ENCODE measurements at regions not wholly inside any gene's neighbourhood (a gene's known extent, or its start where the extent isn't known, plus 50 kb on each side); places are given as distances from the start of the nearest gene placed in this dataset.

DNA sequence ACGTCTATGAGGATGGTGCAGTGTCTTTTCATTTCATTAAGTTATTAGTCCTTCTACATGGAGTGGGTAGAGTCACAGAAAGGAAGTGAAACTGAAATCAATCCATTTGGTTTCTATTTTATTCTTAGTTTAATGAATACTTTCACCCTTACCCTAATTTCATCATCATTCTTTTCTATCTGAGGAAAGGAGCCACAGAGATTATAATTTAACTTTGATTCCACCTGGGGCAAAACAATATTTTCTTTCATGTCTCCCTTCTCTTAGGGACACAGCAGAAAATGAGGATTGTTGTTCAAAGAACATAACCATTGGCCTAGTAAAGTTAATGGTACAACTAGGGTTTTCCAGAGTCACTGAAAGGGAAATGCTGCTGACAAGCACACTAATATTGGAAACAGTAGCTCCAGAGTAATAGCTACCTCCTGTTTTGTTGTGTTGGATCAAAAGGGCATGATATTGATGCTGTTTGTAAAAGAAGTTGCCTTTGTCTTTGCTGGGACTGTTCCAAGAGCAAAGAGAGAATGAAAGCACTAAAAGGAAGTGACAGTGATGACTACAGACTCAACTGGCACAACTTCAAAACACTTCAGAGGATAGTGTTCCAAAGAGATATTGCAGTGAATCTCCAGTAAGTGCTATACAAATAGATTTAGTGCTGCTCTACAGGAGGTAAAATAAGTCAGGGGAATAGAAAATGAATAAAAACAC lies 247.1 kb upstream of the PITX2 start:
- no peak for TF ChIP-seq BRF2 (IDR thresholded peaks at IDR 0.05; ENCODE audit: borderline replicate concordance, insufficient read depth, insufficient read length)
- no peak for TF ChIP-seq SAFB (IDR thresholded peaks at IDR 0.05; ENCODE audit: borderline replicate concordance, low read depth, low read length)
- TF ChIP-seq, protein P1, sequence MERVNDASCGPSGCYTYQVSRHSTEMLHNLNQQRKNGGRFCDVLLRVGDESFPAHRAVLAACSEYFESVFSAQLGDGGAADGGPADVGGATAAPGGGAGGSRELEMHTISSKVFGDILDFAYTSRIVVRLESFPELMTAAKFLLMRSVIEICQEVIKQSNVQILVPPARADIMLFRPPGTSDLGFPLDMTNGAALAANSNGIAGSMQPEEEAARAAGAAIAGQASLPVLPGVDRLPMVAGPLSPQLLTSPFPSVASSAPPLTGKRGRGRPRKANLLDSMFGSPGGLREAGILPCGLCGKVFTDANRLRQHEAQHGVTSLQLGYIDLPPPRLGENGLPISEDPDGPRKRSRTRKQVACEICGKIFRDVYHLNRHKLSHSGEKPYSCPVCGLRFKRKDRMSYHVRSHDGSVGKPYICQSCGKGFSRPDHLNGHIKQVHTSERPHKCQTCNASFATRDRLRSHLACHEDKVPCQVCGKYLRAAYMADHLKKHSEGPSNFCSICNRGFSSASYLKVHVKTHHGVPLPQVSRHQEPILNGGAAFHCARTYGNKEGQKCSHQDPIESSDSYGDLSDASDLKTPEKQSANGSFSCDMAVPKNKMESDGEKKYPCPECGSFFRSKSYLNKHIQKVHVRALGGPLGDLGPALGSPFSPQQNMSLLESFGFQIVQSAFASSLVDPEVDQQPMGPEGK (CRISPR knock-in tag; IDR thresholded peaks at IDR 0.05; ENCODE audit: borderline replicate concordance): no peak
- TF ChIP-seq HMGN3 (IDR thresholded peaks at IDR 0.05; ENCODE audit: borderline replicate concordance, extremely low read depth, insufficient read length, low read depth, low read length): no peak
- no peak for TF ChIP-seq MEF2D (tag; conservative IDR thresholded peaks at IDR 0.05; ENCODE audit: low read depth)
- no peak for TF ChIP-seq ZNF124 (CRISPR knock-in tag; IDR thresholded peaks at IDR 0.05)
- TF ChIP-seq SP2 (IDR thresholded peaks at IDR 0.05; ENCODE audit: extremely low read depth, low read depth, low read length, poor library complexity, severe bottlenecking): no peak
- no peak for TF ChIP-seq ATF2 (CRISPR knock-in tag; IDR thresholded peaks at IDR 0.05)
- no peak for TF ChIP-seq EP300 (IDR thresholded peaks at IDR 0.05; ENCODE audit: low read length)
- TF ChIP-seq, protein P2, sequence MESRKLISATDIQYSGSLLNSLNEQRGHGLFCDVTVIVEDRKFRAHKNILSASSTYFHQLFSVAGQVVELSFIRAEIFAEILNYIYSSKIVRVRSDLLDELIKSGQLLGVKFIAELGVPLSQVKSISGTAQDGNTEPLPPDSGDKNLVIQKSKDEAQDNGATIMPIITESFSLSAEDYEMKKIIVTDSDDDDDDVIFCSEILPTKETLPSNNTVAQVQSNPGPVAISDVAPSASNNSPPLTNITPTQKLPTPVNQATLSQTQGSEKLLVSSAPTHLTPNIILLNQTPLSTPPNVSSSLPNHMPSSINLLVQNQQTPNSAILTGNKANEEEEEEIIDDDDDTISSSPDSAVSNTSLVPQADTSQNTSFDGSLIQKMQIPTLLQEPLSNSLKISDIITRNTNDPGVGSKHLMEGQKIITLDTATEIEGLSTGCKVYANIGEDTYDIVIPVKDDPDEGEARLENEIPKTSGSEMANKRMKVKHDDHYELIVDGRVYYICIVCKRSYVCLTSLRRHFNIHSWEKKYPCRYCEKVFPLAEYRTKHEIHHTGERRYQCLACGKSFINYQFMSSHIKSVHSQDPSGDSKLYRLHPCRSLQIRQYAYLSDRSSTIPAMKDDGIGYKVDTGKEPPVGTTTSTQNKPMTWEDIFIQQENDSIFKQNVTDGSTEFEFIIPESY (CRISPR knock-in tag; IDR thresholded peaks at IDR 0.05): no peak
- TF ChIP-seq FOS (IDR thresholded peaks at IDR 0.05; ENCODE audit: extremely low read depth, insufficient read length): no peak
